ENCODE measurements at regions not wholly inside any gene's neighbourhood (a gene's known extent, or its start where the extent isn't known, plus 50 kb on each side); places are given as distances from the start of the nearest gene placed in this dataset.

GRCh38 chr5:158261674-158262367 is 402.9 kb upstream of the CLINT1 start:
- TF ChIP-seq CTCF (IDR thresholded peaks at IDR 0.05) = no peak
- no peak for TF ChIP-seq POLR2A (IDR thresholded peaks at IDR 0.05)

Data from adrenal gland (tissue), 5 donors.